Endothelial cell of umbilical vein (primary cell): ENCODE measurements at regions not wholly inside any gene's neighbourhood (a gene's known extent, or its start where the extent isn't known, plus 50 kb on each side); places are given as distances from the start of the nearest gene placed in this dataset.

Experiments used
- EZH2 ChIP-seq: IDR thresholded peaks from 2 replicates; pipeline ENCODE4 v1.6.1; 2012; ENCODE audit warnings: borderline replicate concordance, low read depth, mild to moderate bottlenecking, moderate library complexity, low read length, inconsistent platforms; ENCODE audit not compliant: severe bottlenecking
- FOS ChIP-seq: IDR thresholded peaks from 2 replicates; pipeline ENCODE4 v1.6.1; 2011; ENCODE audit warnings: mild to moderate bottlenecking, low read length, moderate library complexity, borderline replicate concordance; ENCODE audit not compliant: insufficient read depth
- JUN ChIP-seq: IDR thresholded peaks from 2 replicates; pipeline ENCODE4 v1.6.1; 2011; ENCODE audit warnings: borderline replicate concordance, low read depth; ENCODE audit not compliant: insufficient read length, insufficient read depth
- POLR2A ChIP-seq: IDR thresholded peaks from 2 replicates; pipeline ENCODE4 v1.6.1; 2012; ENCODE audit warnings: low read depth, mild to moderate bottlenecking, control low read depth, low read length
- POLR2AphosphoS5 ChIP-seq: IDR thresholded peaks from 2 replicates; pipeline ENCODE4 v1.6.1; 2012; ENCODE audit warnings: low read depth, mild to moderate bottlenecking, control low read depth, low read length, moderate library complexity; ENCODE audit not compliant: insufficient read depth
- TF ChIP-seq, protein P1 (sequence below), 2 donors: IDR thresholded peaks; 1 replicate in 1 of 2; 2 replicates in 1 of 2; pipeline ENCODE4 v1.5.1; 2011; ENCODE audit warnings: low read length in 2 of 2, mild to moderate bottlenecking in 2 of 2, moderate library complexity in 2 of 2, control low read depth in 1 of 2, inconsistent platforms in 1 of 2, low read depth in 1 of 2; ENCODE audit not compliant: insufficient read depth in 1 of 2; ENCODE audit errors: extremely low read depth in 1 of 2
- TF ChIP-seq, protein P2 (sequence below): IDR thresholded peaks from 2 replicates; pipeline ENCODE4 v1.6.1; 2011; ENCODE audit not compliant: insufficient read depth, insufficient read length

DNA sequence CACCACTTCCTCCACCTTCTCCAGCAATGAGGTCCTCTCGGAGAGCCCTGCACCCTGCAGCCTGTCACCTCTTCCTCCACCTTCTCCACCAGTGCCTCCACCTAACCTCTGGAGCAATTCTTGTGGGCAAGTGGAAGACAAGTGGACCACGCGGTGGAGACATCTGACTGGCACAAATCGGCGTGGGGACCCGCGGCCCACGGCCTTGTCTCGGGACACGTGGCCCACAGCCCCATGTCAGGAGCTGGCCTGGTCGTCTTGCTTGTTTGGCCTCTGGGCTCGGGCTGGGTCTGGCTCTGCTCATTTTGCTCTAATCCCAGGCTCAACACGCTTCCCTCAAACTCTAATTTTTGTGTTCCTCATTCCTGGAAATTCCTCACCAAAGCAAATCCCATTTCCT is 393.1 kb upstream of the IRX1 start:
- TF ChIP-seq, protein P1, sequence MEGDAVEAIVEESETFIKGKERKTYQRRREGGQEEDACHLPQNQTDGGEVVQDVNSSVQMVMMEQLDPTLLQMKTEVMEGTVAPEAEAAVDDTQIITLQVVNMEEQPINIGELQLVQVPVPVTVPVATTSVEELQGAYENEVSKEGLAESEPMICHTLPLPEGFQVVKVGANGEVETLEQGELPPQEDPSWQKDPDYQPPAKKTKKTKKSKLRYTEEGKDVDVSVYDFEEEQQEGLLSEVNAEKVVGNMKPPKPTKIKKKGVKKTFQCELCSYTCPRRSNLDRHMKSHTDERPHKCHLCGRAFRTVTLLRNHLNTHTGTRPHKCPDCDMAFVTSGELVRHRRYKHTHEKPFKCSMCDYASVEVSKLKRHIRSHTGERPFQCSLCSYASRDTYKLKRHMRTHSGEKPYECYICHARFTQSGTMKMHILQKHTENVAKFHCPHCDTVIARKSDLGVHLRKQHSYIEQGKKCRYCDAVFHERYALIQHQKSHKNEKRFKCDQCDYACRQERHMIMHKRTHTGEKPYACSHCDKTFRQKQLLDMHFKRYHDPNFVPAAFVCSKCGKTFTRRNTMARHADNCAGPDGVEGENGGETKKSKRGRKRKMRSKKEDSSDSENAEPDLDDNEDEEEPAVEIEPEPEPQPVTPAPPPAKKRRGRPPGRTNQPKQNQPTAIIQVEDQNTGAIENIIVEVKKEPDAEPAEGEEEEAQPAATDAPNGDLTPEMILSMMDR (IDR thresholded peaks at IDR 0.05; ENCODE audit: extremely low read depth in 1 of 2, insufficient read depth in 1 of 2, low read depth in 1 of 2, low read length in 2 of 2): no peak
- TF ChIP-seq POLR2A (no peak), EZH2 (no peak), POLR2AphosphoS5 (no peak), JUN (no peak), FOS (no peak)
- TF ChIP-seq, protein P2, sequence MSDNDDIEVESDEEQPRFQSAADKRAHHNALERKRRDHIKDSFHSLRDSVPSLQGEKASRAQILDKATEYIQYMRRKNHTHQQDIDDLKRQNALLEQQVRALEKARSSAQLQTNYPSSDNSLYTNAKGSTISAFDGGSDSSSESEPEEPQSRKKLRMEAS: no peak
